GM20000 (cell line): ENCODE measurements at regions not wholly inside any gene's neighbourhood (a gene's known extent, or its start where the extent isn't known, plus 50 kb on each side); places are given as distances from the start of the nearest gene placed in this dataset.
"Not testable (repeated sequence)": the region's sequence is repeated elsewhere in the genome, so short reads cannot be mapped to it uniquely, and the experiment has no call there.

Experiments used
- DNase-seq: peaks from one replicate; pipeline ENCODE4 v3.0.0; 2012; ENCODE audit warnings: low spot score
- CTCF ChIP-seq: IDR thresholded peaks from 2 replicates; pipeline ENCODE4 v1.5.1; 2012; ENCODE audit warnings: mild to moderate bottlenecking, control low read depth; ENCODE audit errors: extremely low read depth, missing control alignments

GRCh38 chr2:18980104-18980785, 378.2 kb downstream of the OSR1 start:
- no peak for TF ChIP-seq CTCF
- DNase-seq: no peak

GRCh38 chr2:18977409-18977808, 381.0 kb downstream of the OSR1 start:
- no peak for DNase-seq
- no peak for TF ChIP-seq CTCF

- TF ChIP-seq CTCF: no peak
- DNase-seq: peak; percentile 5
Observed at GRCh38 chr2:18976168-18976961, 382.1 kb downstream of the OSR1 start.

GRCh38 chr2:18975506-18976167, 382.8 kb downstream of the OSR1 start:
- TF ChIP-seq CTCF: no peak
- no peak for DNase-seq

GRCh38 chr2:18971628-18972027, 382.3 kb upstream of the NT5C1B start:
- TF ChIP-seq CTCF: no peak
- no peak for DNase-seq

- no peak for DNase-seq
- TF ChIP-seq CTCF: no peak
Observed at GRCh38 chr2:18971069-18971378, 381.7 kb upstream of the NT5C1B start.

- DNase-seq: no peak
- TF ChIP-seq CTCF: no peak
Observed at GRCh38 chr2:18966131-18966530, 376.8 kb upstream of the NT5C1B start.

GRCh38 chr2:18963739-18964256, 374.4 kb upstream of the NT5C1B start:
- DNase-seq: not testable (repeated sequence)
